SIG-M5 treated with dmso at 0.1 percent for 504 hours (cell line): ENCODE measurements at regions not wholly inside any gene's neighbourhood (a gene's known extent, or its start where the extent isn't known, plus 50 kb on each side); places are given as distances from the start of the nearest gene placed in this dataset.
"Not testable (repeated sequence)": the region's sequence is repeated elsewhere in the genome, so short reads cannot be mapped to it uniquely, and the experiment has no call there.

Experiments used
- DNase-seq: peaks from one replicate; lab custom pipeline; 2025; ENCODE audit not compliant: unreplicated experiment; lab: John Stamatoyannopoulos, UW

DNA sequence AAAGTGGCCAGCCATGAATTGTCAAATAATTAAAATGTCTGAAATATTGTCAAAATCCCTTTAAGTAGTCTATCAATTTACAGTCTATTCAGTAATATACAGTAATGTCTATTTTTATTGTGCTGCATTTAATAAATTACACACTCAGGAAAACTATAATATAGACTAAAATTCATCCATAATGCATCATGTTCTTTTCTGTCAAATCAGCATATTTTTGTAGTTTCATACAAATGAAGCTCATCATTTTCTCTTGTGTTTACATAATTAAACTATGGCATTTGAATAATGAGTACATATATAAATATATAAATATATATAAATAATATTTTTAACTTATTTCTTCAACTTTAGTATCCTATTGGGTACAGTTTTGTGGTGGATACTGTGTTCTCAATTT, 868.7 kb upstream of the CHORDC1 start:
- no peak for DNase-seq

DNA sequence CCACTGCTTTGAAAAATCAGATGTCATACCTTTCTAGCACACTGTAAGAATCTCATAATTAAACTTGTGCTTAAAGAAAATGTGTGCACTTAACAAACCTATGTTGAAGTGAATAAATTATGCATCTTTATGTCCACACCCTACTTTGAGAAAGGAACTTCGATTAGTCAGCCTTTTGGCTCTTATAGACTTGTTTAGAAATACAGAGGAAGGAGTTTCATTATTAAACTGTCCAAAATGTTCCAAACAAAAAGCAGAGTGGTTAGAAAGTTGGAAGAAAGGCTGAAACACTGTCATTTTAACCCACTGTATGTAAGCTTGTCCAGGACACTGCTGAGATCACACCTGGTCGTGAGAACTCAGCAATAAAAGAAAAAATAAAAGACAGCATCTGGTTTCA, 863.2 kb upstream of the CHORDC1 start:
- no peak for DNase-seq

DNA sequence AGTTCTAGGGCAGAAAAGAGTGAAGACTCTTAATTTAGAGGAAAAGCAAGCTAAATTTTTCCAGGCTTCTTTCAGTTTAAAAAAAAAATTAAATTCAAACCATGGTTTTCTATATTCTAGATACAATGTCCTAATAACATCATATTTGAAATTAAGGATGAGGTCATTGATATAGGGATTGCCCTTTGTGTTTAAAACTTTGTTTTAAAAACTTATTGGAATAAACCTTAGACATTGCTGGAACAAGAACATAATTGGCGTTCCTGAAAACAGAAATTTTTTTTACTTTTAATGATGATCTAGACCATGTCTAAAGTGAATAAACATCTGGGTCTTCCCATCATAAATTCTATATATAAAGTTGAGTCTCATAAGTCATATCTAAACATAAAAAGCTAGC, 859.4 kb upstream of the CHORDC1 start:
- no peak for DNase-seq

DNA sequence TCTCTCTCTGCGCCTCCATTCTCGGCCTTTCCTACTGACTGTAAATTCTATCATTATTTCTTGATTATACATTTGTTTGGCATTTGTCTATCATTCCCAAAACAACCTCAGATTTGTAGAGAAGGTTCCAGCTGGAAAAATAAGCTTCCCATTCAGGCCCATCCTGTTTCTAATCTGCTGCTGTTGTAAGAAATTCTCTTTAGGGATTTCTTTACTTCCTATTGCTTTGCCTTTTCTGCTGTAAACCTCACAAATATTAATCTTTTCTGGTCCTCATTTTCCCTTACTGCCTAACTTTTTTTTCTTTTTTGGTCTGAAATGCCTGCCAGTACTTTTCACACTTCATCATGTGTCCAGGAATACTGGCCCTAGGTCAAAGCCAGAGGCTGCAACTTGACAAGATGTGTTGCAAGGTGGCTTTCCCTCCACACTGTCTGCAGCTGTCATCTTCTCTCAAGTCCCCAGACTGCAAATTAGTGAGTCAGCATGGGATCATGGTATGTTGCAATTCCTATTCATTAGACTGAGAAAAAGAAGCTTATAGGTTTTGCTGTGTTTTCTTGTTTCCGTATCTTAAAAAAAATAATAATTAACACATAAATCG, 858.7 kb upstream of the CHORDC1 start:
- DNase-seq, result peak; percentile 21

DNA sequence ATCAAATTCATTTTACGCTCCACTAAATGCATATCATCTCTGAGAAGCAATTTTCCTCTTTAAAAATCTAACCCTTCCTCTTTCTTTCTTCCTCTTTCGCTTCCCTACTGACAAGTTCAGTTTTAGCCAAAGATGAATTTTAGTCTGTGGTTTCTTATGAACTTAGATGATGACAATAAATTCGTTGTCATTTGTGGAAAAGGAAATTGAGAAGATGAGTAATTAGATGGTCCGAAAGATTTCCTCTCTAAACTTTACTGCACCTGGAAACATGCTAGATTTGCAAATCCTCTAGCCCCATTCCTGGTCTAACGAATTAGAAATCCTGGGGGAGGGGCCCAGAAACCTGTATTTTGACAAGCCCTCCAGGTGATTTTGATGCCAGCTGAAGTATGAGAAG, 855.4 kb upstream of the CHORDC1 start:
- peak; percentile 37 for DNase-seq

DNA sequence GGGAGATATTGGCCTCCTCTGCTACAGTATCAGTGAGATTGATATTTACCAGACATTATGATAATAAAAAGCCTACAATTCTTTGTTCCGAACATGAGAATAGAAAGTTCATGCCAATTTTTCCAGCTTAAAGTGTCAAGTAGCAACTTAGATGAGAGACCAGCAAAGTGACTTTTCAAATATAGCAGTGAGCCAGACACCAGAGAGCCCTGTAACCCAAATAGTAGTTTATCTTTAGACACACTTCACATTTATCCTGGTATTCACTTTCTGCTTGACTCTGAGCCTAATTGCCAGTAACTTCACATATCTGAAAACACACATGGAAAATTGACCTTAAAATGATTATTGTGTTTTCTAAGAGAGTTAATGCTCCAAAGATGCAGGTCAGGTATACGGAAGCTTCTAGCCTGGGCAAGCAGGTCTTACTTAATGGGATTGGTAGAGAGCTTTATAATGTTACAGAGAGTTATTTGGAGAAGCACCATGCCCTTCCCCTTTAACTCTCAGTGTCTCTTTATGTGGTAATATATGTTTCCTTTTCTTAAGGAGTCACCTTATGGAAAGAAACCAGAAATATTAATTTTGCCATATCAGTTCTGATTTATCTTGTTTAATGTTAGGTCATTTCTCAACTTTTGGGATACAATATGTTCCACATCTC, 852.3 kb upstream of the CHORDC1 start:
- no peak for DNase-seq

DNA sequence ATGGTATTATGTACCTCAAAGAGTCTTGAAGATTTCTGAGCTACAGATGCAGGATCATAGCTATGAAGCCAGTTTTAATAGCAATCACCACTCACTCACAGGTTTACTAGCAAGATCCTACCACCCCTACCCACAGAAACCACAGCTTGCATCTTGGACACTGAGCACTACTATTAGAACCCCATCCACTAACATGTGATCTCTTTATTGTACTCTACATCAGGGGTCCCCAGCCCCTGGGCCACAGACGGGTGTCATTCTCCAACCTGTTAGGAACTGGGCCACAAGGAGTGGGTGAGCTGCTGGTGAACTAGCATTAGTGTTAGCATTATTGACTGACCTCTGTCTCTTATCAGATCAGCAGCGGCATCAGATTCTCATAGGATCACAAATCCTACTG, 844.8 kb upstream of the CHORDC1 start:
- no peak for DNase-seq

DNA sequence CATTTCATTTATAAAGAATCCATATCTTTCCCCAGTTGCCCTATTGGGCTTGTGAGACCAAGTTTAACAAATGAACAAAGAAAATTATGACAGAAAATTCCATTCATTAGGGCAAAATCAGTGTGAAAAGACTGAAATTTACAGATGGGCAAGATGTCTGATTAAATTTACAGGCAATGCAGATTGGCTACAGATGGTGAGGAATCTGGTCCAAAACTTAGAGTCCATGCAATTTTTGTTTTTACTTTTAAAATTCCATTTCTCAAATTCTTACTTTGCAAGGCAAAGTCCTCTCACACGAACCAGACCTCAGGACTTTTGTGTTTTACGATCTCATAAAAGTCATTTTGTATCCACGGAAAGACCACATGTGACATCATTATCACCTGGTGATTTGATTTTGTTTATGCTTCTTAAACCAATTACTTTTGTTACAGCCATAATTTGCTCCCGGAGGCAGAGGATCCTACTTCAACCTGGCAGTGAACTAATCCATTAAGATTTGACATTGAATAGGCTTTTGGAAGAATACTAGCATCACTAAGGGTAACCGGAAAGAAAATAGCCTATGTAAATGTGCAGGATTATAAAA, 843.7 kb upstream of the CHORDC1 start:
- no peak for DNase-seq

DNA sequence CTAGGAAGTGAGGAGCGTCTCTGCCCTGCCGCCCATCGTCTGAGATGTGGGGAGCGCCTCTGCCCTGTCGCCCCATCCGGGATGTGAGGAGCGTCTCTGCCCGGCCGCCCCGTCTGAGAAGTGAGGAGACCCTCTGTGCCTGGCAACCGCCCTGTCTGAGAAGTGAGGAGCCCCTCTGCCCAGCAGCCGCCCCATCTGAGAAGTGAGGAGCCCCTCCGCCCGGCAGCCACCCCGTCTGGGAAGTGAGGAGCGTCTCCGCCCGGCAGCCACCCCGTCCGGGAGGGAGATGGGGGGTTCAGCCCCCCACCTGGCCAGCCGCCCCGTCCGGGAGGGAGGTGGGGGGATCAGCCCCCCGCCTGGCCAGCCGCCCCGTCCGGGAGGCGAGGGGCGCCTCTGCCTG, 840.5 kb upstream of the CHORDC1 start:
- not testable (repeated sequence) for DNase-seq

DNA sequence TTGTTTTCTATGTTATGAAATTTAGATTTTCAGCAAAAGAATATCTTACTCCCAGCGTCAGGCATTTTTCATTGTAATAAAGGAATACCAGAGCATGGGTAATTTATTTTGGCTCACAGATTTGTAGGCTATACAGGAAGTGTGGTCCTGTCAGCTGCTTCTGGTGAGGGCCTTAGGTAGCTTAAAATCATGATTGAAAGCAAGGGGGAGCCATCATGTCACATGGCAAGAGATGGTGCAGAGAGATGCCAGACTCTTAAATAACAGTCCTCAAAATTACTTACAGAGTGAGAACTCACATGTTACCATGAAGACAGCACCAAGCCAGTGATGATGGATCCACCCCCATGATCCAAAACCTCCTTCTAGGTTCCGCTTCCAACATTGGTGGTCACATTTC, 825.0 kb upstream of the CHORDC1 start:
- DNase-seq, result no peak

DNA sequence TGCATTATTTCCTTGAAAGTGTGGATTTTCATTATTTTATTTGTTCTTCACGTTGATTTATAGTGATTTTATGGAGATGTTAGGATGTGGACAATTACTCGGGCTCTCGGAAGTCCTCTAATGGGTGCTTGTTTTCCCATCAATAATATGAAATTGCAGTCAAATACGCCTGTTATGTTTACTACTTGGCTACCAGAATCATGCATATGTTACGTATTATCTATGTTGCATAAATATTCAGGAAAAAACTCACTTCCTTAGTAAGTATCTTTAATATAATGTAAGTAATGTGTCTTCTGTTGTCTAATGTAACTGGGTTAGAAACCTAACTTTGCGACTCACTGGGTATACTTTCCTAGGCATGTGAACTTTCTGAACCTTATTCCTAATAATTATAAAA, 823.4 kb upstream of the CHORDC1 start:
- no peak for DNase-seq

DNA sequence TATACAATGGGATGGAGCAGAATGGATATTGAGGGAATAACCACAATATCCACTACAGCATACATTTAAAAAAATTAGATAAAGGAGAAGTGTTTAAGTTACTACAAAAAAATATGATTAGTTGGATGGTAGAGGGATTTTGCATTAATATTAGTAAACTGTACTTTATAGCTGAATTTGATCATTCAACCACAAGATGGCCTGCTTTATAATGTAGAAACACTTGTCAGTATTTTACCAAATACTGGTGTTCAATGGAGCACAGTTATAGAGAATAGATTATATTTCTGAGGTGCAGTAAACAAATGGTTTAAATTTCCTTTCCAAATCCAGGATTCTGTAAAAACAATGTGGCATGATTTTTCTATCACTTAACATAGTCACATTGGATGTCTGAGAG, 818.8 kb upstream of the CHORDC1 start:
- no peak for DNase-seq

DNA sequence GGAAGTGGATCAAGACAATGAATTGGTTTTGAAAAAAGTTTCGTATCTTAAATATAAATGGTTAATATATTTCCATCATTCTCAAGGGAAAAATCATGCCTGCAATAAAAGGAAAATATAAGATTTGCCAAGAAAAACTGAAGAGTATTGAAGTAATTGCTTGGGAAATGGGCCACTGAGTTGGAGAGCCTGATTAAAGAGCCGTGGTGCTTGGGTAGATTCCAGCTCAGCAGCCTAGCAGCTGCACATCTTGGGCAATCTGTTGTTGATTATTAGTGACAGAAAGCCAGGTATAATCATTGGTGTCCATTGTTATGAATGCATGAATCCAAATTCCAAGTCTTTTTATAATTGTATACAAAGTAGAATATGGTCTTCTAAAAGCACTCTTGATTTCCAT, 800.9 kb upstream of the CHORDC1 start:
- DNase-seq, result no peak

DNA sequence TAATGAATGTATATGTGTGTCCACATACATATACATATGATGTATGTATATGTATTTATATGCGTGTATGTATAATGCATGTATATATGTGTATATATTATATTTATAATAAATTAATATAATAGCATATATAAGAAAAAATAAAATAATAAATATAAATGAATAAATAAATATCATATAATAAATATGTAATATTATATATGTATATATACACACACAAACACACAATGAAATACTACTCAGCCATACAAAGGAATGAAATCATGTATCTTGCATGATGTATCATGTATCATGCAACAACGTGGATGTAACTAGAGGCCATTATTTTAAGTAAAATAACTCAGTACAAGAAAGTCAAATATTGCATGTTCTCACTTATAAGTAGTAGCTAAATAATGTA, 788.7 kb upstream of the CHORDC1 start:
- DNase-seq, result no peak

DNA sequence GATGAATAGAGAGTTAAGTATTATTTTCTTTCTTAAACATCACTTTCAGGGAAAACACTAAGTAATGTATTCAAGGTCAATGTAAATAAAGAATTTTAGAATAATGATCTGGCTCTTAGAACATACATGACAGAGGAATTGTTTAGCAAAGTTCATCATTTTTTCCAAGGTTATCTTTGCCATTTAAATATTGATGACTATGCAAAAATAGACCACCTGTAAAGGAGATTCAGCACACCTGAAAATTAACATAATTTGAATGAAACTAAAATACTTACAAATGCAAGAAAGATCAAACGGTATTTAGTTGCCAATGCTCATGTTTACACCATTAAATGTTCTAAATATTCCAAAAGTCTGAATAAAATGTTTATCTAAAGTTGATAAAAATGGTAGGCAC, 782.6 kb upstream of the CHORDC1 start:
- no peak for DNase-seq

DNA sequence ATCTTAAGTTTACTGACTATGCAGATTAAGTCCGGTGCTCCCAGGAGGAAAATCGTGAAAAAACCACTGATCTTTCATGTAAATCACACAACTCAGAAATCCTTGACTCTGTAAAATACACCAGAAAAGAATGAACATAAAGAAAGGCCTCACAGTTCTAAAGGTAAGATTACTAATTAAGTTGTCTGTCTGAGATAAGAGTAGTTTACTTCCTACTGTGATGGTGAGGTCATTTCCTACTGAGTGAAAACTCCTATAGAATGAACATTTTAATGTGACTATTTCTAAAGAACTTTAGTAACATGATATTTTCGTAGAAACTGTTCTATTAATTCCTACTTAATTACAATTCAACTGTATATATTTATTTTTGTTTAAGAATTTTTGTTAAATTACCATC, 774.4 kb upstream of the CHORDC1 start:
- no peak for DNase-seq

DNA sequence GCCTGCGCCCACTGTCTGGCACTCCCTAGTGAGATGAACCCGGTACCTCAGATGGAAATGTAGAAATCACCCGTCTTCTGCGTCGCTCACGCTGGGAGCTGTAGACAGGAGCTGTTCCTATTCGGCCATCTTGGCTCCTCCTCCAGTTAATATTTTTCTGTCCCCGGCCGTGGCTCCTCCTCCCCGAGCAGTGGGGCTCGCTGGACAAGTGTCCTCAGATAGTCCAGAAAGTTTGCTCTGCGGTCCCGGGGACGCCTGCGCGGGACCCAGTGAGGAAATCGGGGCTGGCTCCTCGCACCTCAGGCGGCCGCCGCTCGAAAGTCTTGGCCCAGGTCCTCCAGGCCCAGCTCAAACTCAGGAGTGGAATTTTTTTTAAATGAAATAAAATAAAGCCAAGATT, 749.3 kb upstream of the CHORDC1 start:
- DNase-seq, result not testable (repeated sequence)

DNA sequence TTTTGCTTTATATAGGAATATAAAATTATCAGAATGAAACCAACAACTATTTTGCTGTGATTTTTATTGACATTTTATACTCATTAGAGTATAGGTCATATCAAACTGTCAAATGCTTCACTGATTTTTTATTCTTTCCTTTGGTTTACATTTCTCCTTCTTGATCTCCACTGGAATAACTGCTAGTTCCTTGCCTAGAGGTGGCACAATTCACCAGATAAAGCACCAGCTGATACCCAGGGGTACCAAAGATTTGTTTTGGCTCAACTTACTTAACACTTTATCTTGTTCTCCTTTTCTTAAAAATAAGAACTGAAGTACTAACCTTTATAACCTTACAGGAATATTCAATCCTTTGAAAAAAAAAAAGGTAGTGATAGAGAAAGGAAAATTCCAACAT, 725.1 kb upstream of the CHORDC1 start:
- DNase-seq, result no peak

DNA sequence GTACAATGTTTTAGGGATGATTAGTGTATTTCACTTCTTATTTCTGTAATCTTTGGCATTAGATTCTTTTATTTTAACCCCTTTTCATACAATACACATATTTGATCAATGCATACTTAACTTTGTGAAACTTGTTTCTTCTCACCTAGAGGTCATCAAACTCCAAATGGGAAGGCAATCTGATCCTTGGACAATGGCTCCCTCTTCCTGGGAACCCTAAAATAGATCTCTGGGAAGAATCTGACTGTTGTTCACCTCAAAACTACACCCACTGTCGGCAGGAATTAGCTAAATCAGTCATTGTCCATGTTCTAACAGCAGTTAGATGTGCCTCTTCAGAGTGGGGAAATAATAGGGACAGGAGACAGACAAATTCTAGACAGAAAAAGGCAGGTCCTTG, 707.4 kb upstream of the CHORDC1 start:
- no peak for DNase-seq

DNA sequence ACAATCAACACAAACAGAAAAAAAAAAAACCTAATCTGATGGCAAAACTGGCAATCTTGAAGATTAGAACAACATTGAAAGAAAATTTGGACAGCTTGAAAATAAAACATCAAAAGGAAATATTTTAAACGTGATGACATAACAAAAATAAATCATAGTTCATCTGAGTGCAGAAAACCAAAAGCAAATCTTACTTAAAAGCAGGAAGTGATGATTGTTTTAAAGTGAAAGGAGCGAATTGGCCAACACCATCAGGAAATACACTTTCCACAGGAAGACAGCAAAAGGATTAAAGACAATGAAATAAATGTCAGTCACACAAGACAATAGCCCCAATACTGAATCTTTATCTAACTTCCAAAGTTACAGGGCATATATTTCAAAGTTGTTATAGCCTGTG, 696.5 kb upstream of the CHORDC1 start:
- DNase-seq, result no peak

DNA sequence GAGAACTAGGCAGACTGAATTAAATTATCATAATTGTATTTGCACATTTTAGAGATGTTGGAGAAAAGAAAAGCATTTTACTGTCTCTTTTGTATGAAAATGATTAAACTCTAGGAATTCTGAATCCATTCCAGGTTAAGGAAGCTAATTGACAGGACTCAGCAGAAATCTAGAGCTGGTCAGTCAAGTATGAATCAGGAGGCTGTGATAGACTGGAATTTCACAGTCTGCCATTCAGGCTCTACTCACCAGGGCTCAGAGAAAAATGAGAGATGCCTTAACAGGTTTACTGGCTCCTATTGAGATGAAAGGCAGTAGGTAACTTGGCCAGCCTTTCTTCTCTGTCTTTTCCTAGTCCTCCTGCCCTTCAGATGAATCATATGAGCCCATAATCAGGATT, 693.9 kb upstream of the CHORDC1 start:
- DNase-seq, result no peak

DNA sequence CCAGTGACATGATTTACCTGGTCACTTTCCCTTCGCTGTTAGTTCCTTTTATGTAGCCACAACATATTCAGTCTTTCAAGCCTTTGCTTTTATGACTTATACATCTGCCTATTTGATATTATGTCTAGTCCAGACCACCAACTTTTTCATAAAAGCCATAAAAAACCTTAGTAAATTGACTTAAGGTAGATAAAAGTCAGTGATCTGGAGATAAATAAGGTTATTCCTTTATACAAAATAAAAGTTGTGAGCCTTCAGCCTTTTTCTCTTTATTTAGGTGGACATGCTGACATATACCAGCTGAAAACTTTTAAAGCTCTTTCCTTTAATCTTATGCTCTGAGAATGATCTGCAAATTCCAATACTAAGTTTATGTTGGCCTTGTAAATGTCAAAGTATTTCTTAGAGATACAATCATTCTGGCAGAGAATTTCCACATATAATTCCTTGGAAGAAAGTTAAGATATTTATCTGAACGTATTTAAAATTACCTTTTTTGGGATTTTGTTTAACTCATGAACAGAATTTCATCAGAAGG, 690.4 kb upstream of the CHORDC1 start:
- no peak for DNase-seq

DNA sequence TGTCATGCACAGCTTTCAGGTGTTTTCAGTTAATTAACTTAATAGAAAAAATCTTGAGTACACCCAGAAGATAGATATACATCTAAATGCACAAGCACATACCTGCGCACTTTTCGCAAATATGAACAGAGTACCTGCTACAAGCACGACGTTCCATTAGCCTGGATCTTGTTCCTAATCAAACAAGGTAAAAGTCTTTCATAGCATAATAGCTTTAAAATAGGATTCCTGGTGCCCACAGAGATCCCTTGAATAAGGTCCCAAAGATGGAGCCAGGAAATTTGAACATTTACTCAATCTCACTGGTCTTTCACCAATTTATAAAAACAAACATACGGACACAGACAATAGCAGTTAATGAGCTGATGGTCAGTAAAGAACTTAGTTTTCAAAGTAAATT, 689.8 kb upstream of the CHORDC1 start:
- DNase-seq, result no peak
